GM18867 (cell line): ENCODE measurements at regions not wholly inside any gene's neighbourhood (a gene's known extent, or its start where the extent isn't known, plus 50 kb on each side); places are given as distances from the start of the nearest gene placed in this dataset.
"Not testable (repeated sequence)": the region's sequence is repeated elsewhere in the genome, so short reads cannot be mapped to it uniquely, and the experiment has no call there.

Experiments
- ATAC-seq: cut with Tn5 transposase; IDR thresholded peaks from one replicate; pipeline ENCODE4 v1.9.1; 2021; ENCODE audit warnings: mild to moderate bottlenecking, moderate library complexity; ENCODE audit not compliant: unreplicated experiment

GRCh38 chr2:118430510-118431164 is 342.4 kb downstream of the INSIG2 start:
- no peak for ATAC-seq

- ATAC-seq, result no peak
These were observed 336.9 kb downstream of the INSIG2 start for GRCh38 chr2:118425191-118425590.

- ATAC-seq, result no peak
These were observed 335.5 kb downstream of the INSIG2 start for GRCh38 chr2:118423776-118424175.

- ATAC-seq, result no peak
These were observed 333.4 kb downstream of the INSIG2 start for GRCh38 chr2:118421648-118422047.

- no peak for ATAC-seq
These were observed 329.3 kb downstream of the INSIG2 start for GRCh38 chr2:118417406-118418120.

DNA sequence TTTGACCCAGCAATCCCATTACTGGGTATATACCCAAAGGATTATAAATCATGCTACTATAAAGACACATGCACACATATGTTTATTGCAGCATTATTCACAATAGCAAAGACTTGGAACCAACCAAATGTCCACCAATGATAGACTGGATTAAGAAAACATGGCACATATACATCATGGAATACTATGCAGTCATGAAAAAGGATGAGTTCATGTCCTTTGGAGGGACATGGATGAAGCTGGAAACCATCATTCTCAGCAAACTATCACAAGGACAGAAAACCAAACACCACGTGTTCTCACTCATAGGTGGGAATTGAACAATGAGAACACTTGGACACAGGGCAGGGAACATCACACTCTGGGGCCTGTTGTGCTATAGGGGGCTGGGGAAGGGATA is 326.9 kb downstream of the INSIG2 start:
- ATAC-seq, result not testable (repeated sequence)

DNA sequence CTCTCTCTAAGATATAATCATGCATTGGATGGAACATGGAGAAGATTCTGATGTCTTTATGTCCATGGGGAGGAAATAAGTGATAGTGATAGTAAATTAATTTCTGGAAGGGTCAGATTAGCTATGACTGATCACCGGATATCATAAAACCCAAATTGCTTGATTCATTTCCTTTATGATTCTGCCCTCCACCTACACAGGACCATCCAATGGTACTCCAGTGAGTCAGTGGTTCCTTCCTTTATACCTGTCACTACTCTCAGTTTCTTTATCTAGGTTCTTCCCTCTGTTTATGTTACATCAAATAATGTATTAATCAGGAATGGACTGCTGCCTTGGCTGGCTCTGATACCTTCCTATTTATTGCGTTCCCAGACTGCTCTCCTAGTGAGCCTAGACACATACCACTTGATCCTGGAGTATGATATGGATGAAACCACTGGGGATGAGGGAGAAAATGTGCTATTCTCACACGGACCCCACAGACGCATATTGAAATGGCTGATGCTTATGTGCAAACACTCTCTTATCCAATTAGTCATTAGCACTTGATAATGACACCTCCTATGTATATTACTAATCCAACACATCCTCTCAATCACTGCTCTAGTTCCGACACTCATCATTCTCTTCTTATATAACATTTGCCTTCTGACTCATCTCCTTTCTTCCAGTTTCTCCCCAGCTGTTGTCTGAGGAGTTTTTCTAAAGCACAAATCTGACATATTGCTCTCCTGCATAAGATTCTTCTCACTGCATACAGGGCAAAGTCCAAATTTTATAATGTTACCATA is 315.6 kb downstream of the INSIG2 start:
- no peak for ATAC-seq

DNA sequence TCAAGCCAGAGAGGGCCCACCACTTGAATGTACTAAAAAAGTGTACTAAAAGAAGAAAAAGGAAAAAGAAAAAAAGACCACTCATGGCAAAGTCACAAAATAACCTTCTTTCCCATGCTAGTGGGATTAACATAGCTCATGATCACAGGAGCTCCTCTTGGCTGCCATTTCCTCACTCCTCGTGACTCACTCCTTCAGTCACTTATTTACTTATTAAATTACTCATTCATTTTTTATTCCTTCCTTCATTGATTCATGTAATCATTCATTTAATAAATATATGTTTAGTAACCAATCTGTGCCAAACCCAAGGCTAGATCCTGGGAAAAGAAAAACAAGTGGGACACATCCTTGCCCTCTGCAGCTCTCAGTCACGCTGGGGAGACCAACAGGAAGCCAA is 300.5 kb downstream of the INSIG2 start:
- ATAC-seq, result no peak

GRCh38 chr2:118387509-118387908 is 299.2 kb downstream of the INSIG2 start:
- ATAC-seq, result no peak

- no peak for ATAC-seq
These were observed 298.5 kb downstream of the INSIG2 start for GRCh38 chr2:118386641-118387302.

GRCh38 chr2:118380915-118381653 is 292.8 kb downstream of the INSIG2 start:
- no peak for ATAC-seq

- no peak for ATAC-seq
These were observed 287.7 kb downstream of the INSIG2 start for GRCh38 chr2:118375907-118376485.

- ATAC-seq, result no peak
These were observed 286.9 kb downstream of the INSIG2 start for GRCh38 chr2:118374974-118375755.

DNA sequence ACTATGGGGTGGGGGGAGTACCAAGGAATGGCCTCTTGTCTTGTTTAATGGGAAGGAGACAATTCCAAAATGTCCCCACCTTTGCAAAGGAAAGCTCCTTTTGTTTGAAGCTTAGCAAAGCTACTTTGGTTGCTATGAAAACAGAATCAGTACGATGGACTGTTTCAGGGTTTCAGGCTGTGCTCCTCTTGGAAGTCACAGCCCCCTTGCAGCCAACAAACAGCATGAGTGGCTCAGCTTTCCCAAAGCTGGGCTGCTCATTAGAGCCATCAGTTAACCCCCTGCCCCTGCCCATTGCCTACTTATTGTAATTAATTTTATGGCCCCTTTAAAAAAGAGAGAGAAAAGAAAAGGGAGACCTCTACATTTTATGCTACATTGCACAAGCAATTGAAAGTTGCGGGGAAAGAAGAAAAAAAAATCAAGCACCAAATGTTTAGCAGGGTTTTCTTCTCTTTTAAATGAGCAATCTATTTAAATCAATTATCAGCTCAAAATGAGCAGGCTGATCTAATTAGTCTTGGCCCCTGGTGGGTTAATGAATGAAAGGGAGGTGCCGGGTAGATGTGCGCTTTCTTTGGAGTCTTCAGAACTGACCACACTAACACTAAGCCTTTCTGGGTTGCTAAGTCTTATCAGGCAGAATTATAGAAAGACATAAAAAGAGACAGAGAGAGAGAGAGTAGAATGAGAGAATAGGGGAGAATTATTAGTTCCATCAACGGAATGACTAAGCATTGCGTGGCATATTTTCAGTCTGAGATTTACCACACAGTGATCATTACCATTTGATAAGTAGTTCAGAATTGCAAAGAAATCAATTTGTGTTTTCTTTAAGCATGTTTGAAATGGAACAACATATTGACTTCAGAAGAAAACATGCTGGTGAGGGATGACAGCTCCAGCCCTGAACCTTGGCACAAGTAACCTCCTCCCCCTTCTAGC is 284.9 kb downstream of the INSIG2 start:
- no peak for ATAC-seq

- ATAC-seq, result peak; percentile 72
These were observed 283.2 kb downstream of the INSIG2 start for GRCh38 chr2:118371515-118371914.

- ATAC-seq, result not testable (repeated sequence)
These were observed 281.2 kb downstream of the INSIG2 start for GRCh38 chr2:118369521-118369920.

DNA sequence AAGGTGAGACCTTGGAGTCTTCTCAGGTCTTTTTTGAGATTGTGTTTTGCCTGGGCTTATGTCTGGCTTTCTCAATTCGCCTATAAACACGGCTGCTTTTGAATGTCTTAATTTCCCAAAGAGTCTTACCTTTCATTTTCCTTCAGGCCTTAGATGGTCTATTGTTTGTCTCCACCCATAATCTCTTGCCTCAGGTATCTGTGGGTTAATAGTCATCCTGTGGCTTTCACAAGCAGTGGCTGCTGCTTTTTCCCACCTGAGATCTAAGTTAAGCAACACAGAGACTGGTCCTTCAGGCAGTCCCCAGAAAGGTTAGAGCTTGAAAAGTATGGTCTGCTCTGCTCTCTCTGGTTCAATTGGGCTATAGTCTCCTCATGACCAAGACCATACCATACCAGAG is 275.3 kb downstream of the INSIG2 start:
- no peak for ATAC-seq

DNA sequence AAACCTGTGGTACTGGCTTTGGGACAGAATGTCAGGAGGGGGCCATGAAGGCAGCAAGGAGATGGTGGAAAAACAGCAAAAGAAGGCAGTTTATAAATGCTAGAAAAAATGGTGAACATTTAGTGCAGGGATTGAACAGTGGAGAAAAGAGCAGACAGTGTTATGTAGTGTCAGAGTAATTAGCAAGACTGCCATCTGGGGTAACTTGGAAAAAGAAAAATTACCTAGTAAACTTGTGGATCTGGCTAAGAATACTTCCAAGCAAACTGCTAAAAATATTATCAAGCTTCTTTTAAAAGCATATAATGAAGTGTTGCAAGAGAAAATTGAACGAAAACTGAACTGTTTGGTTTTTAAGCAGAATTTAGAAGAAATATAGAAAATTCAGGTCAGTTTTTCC is 267.8 kb downstream of the INSIG2 start:
- no peak for ATAC-seq
